Skin epidermis (tissue), 12 donors: ENCODE measurements at regions not wholly inside any gene's neighbourhood (a gene's known extent, or its start where the extent isn't known, plus 50 kb on each side); places are given as distances from the start of the nearest gene placed in this dataset.
"Not testable (repeated sequence)": the region's sequence is repeated elsewhere in the genome, so short reads cannot be mapped to it uniquely, and the experiment has no call there.

Experiments used
- H3K27ac ChIP-seq, 21 experiments: fragments of 200-600 bp; sonication (generic) in 11 of 21; one replicate each; pipeline ENCODE4 v1.5.0; 2020; ENCODE audit warnings: mild to moderate bottlenecking in 3 of 21, inconsistent platforms in 2 of 21, moderate library complexity in 2 of 21
- H3K4me3 ChIP-seq, 7 experiments: fragments of 200-600 bp; sonication (generic) in 2 of 7; one replicate each; pipeline ENCODE4 v1.5.0; 2020; ENCODE audit warnings: inconsistent platforms in 2 of 7, mild to moderate bottlenecking in 2 of 7, moderate library complexity in 1 of 7

GRCh38 chr5:92695123-92696003 lies 885.7 kb downstream of the NR2F1-AS1 start:
- Histone ChIP-seq H3K4me3 (no peak overlapping the region), H3K27ac (no peak overlapping the region)

- H3K4me3 ChIP-seq: no peak overlapping the region
- H3K27ac ChIP-seq: no peak overlapping the region
Measured at GRCh38 chr5:92694067-92694466, 887.0 kb downstream of the NR2F1-AS1 start.

- H3K27ac ChIP-seq, H3K4me3 ChIP-seq: not testable (repeated sequence)
Measured at GRCh38 chr5:92691955-92692354, 889.1 kb downstream of the NR2F1-AS1 start.

- no peak overlapping the region for H3K4me3 ChIP-seq
- no peak overlapping the region for H3K27ac ChIP-seq
Measured at GRCh38 chr5:92687821-92688722, 892.9 kb downstream of the NR2F1-AS1 start.

- Histone ChIP-seq H3K27ac (no peak overlapping the region), H3K4me3 (no peak overlapping the region)
Measured at GRCh38 chr5:92678640-92679039, 902.4 kb downstream of the NR2F1-AS1 start.

- H3K27ac ChIP-seq: no peak overlapping the region
- no peak overlapping the region for H3K4me3 ChIP-seq
Measured at GRCh38 chr5:92676215-92677165, 904.5 kb downstream of the NR2F1-AS1 start.

GRCh38 chr5:92674321-92674720 lies 906.7 kb downstream of the NR2F1-AS1 start:
- no peak overlapping the region for H3K27ac ChIP-seq
- no peak overlapping the region for H3K4me3 ChIP-seq

- no peak overlapping the region for H3K27ac ChIP-seq
- no peak overlapping the region for H3K4me3 ChIP-seq
Measured at GRCh38 chr5:92665506-92665905, 915.5 kb downstream of the NR2F1-AS1 start.

- H3K4me3 ChIP-seq: no peak overlapping the region
Measured at GRCh38 chr5:92662741-92663140, 918.3 kb downstream of the NR2F1-AS1 start.

GRCh38 chr5:92659246-92659645 lies 921.8 kb downstream of the NR2F1-AS1 start:
- Histone ChIP-seq H3K4me3 (no peak overlapping the region), H3K27ac (no peak overlapping the region)

More at GRCh38 chr5:92662741-92663140, 918.3 kb downstream of the NR2F1-AS1 start:
- H3K27ac ChIP-seq: no peak overlapping the region

- H3K27ac ChIP-seq, H3K4me3 ChIP-seq: not testable (repeated sequence)
Measured at GRCh38 chr5:92654601-92655000, 926.4 kb downstream of the NR2F1-AS1 start.

GRCh38 chr5:92653730-92654461 lies 927.1 kb downstream of the NR2F1-AS1 start:
- Histone ChIP-seq H3K27ac (no peak overlapping the region), H3K4me3 (no peak overlapping the region)

- H3K4me3 ChIP-seq: no peak overlapping the region
- no peak overlapping the region for H3K27ac ChIP-seq
Measured at GRCh38 chr5:92652756-92653155, 928.3 kb downstream of the NR2F1-AS1 start.

GRCh38 chr5:92644266-92644886 lies 936.6 kb downstream of the NR2F1-AS1 start:
- Histone ChIP-seq H3K4me3 (no peak overlapping the region), H3K27ac (no peak overlapping the region)

- Histone ChIP-seq H3K27ac (peak overlapping the region in 2 of 21 experiments; percentile 3 to 9), H3K4me3 (no peak overlapping the region)
Measured at GRCh38 chr5:92641031-92641962, 939.7 kb downstream of the NR2F1-AS1 start.

GRCh38 chr5:92640340-92640739 lies 940.7 kb downstream of the NR2F1-AS1 start:
- no peak overlapping the region for H3K4me3 ChIP-seq
- no peak overlapping the region for H3K27ac ChIP-seq

- no peak overlapping the region for H3K4me3 ChIP-seq
- H3K27ac ChIP-seq: no peak overlapping the region
Measured at GRCh38 chr5:92637960-92638359, 943.1 kb downstream of the NR2F1-AS1 start.
